Mucosa of descending colon (tissue), 3 donors: ENCODE measurements at regions not wholly inside any gene's neighbourhood (a gene's known extent, or its start where the extent isn't known, plus 50 kb on each side); places are given as distances from the start of the nearest gene placed in this dataset.

Source experiments
- ATAC-seq: fragments of 200-7000 bp; cut with Tn5 transposase; one replicate; pipeline ENCODE4 v1.9.1; 2020; ENCODE audit warnings: mild to moderate bottlenecking, moderate library complexity
- DNase-seq, 3 donors: peaks; one replicate each; pipeline ENCODE4 v3.0.0-alpha.2; 2020
- H3K36me3 ChIP-seq: fragments of 200-600 bp; one replicate; pipeline ENCODE4 v1.8.0; 2021; ENCODE audit warnings: low read depth, mild to moderate bottlenecking
- H3K4me1 ChIP-seq: fragments of 200-600 bp; one replicate; pipeline ENCODE4 v1.8.0; 2021; ENCODE audit warnings: low read depth, mild to moderate bottlenecking
- H3K4me3 ChIP-seq: fragments of 200-600 bp; one replicate; pipeline ENCODE4 v1.8.0; 2021; ENCODE audit warnings: mild to moderate bottlenecking
- H3K9me3 ChIP-seq: fragments of 200-600 bp; one replicate; pipeline ENCODE4 v1.8.0; 2021; ENCODE audit warnings: mild to moderate bottlenecking
- intact Hi-C, 2 donors: fragments of 100-400 bp; cut with DNase I in 1 of 2; cut with micrococcal nuclease in 1 of 2; formaldehyde crosslinking; loops; one replicate each; pipeline versions ENCODE4 v1.11.0 to v1.11.1; 2022; cut with DNase I, micrococcal nuclease
- TF ChIP-seq, protein P1 (sequence below): fragments of 200-600 bp; IDR thresholded peaks from one replicate; pipeline ENCODE4 v1.8.0; 2022; ENCODE audit warnings: antibody characterized with exemption, mild to moderate bottlenecking
- donor health status: DM: no; HTN: no; CAD: no; lungs with moderate emphysema.
- donor health status: DM: no; HTN: no; CAD: no.
- donor health status: DM: no; HTN: yes; CAD: no.

- Histone ChIP-seq H3K4me3 (no peak overlapping the region), H3K4me1 (no peaks in the 10 kb centered on the region), H3K36me3 (no peaks in the 10 kb centered on the region), H3K9me3 (no peaks in the 10 kb centered on the region)
- ATAC-seq (no peak), DNase-seq (no peak)
- intact Hi-C loops = no loop called here
- TF ChIP-seq, protein P1, sequence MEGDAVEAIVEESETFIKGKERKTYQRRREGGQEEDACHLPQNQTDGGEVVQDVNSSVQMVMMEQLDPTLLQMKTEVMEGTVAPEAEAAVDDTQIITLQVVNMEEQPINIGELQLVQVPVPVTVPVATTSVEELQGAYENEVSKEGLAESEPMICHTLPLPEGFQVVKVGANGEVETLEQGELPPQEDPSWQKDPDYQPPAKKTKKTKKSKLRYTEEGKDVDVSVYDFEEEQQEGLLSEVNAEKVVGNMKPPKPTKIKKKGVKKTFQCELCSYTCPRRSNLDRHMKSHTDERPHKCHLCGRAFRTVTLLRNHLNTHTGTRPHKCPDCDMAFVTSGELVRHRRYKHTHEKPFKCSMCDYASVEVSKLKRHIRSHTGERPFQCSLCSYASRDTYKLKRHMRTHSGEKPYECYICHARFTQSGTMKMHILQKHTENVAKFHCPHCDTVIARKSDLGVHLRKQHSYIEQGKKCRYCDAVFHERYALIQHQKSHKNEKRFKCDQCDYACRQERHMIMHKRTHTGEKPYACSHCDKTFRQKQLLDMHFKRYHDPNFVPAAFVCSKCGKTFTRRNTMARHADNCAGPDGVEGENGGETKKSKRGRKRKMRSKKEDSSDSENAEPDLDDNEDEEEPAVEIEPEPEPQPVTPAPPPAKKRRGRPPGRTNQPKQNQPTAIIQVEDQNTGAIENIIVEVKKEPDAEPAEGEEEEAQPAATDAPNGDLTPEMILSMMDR = no peak
Observed at GRCh38 chr9:1454616-1455347, 404.6 kb downstream of the DMRT2 start.

DNA sequence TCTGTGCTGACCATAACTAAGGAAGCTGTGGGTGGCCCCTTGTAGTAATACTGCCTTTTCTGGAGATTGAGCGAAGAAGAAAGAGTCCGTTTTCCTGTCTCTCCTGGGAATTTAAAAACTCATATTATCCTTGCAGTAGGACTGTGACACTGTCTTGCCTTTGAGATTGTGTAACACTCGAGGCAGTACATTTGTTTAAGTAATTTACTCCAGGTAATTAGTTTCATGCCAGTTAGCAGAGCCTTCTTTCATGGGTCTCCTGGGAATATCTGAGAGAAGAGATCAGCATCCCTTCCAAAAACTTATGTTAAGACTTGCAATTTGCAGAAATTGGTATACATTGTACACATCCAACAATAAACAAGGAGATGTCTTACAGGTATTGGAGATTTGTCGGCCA lies 405.6 kb downstream of the DMRT2 start:
- Histone ChIP-seq H3K4me3 (no peak overlapping the region), H3K4me1 (no peaks in the 10 kb centered on the region), H3K9me3 (no peaks in the 10 kb centered on the region), H3K36me3 (no peaks in the 10 kb centered on the region)
- TF ChIP-seq, protein P1 = no peak
- DNase-seq (no peak), ATAC-seq (no peak)
- intact Hi-C loops = no loop called here

DNA sequence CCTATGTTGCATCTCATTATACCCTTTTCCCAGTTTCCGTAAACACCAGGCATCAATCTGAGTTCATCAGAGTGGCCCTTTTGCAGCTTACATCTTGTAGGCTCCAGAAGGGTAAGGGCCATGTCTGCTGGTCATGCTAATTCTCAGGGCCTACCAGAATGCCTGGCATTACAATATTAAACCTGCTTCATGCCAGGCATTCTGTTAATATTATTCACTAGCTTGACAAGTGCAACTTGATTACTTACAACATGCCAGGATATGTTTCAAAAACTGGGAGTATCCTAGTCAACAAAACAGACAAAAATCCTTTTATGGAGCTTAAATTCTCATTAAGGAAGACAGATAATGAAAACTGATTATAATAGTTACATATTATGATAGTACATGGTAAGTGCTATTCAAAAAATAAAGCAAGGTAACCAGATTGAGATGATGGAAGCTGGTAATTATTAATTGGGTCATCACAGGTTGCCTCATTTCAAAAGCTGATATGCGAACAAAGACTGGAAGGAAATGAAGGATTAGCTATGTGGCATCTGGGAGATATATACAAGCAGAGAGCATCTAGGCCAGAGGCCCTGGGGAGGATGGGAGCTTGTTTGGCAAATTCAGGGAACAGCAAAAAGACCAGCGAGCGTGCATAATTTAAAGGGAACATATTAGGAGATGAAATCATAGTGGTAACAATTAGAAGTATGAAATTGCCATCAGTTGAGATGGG lies 406.3 kb downstream of the DMRT2 start:
- H3K4me3 ChIP-seq = no peak overlapping the region
- ATAC-seq = no peak
- H3K4me1 ChIP-seq = no peaks in the 10 kb centered on the region
- DNase-seq = no peak
- intact Hi-C loops = no loop called here
- TF ChIP-seq, protein P1 = no peak
- H3K9me3 ChIP-seq = no peaks in the 10 kb centered on the region
- no peaks in the 10 kb centered on the region for H3K36me3 ChIP-seq

DNA sequence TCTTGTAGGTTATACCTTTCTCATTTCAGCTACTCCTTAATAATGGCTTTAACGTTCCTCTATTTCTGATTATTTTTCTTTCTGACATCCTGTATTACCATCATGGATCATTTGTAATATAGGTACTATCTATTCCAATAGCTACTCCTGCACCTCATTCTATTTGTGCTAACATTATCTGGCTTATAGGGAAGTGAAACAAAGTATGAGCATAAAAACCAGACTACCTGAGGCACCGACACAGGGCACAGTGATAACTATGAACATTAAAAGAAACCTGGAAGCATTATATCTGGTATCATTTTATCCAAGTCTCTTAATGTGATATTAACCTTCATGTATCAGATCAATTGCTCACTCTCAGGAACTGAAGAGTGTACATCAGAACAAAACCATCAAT lies 407.3 kb downstream of the DMRT2 start:
- no peak overlapping the region for H3K4me3 ChIP-seq
- ATAC-seq (no peak), DNase-seq (no peak)
- TF ChIP-seq, protein P1 = no peak
- H3K4me1 ChIP-seq = no peaks in the 10 kb centered on the region
- intact Hi-C loops = no loop called here
- no peaks in the 10 kb centered on the region for H3K36me3 ChIP-seq
- H3K9me3 ChIP-seq = no peaks in the 10 kb centered on the region

DNA sequence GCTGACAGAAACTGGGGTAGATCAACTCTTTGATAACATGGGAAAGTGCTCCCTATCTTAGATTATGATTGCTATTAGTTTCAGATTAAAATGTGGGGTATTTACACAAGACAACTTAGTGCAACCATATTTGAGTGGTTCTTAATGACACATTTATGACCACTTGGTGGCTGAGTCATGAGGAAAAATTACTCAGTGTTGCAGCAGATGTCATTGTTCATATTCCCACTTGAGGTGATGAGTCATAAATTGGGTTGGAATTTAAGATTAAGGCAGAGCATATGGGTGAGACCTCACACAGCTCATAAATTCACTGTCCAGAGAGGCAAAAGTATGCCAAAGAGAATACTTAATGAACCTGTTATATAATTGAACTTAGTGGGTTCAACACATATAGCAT lies 408.3 kb downstream of the DMRT2 start:
- DNase-seq (no peak), ATAC-seq (peak; percentile 54)
- intact Hi-C loops = no loop called here
- H3K4me3 ChIP-seq = no peak overlapping the region
- no peaks in the 10 kb centered on the region for H3K36me3 ChIP-seq
- no peaks in the 10 kb centered on the region for H3K9me3 ChIP-seq
- TF ChIP-seq, protein P1 = no peak
- peaks cover under 1% of the 10 kb centered on the region for H3K4me1 ChIP-seq
